HG02588 (cell line): ENCODE measurements at regions not wholly inside any gene's neighbourhood (a gene's known extent, or its start where the extent isn't known, plus 50 kb on each side); places are given as distances from the start of the nearest gene placed in this dataset.

Experiments
- ATAC-seq: cut with Tn5 transposase; IDR thresholded peaks from one replicate; pipeline ENCODE4 v1.9.1; 2021; ENCODE audit warnings: mild to moderate bottlenecking, moderate library complexity; ENCODE audit not compliant: unreplicated experiment

- ATAC-seq, result no peak
Observed at GRCh38 chr2:16466133-16466820, 199.4 kb downstream of the CYRIA start.

GRCh38 chr2:16464641-16465040 lies 201.0 kb downstream of the CYRIA start:
- ATAC-seq, result no peak

- no peak for ATAC-seq
Observed at GRCh38 chr2:16462958-16463357, 202.7 kb downstream of the CYRIA start.

- no peak for ATAC-seq
Observed at GRCh38 chr2:16461672-16462071, 204.0 kb downstream of the CYRIA start.

GRCh38 chr2:16459606-16460005 lies 206.0 kb downstream of the CYRIA start:
- ATAC-seq, result no peak

- ATAC-seq, result no peak
Observed at GRCh38 chr2:16454621-16455020, 211.0 kb downstream of the CYRIA start.

- ATAC-seq, result no peak
Observed at GRCh38 chr2:16452123-16452522, 213.5 kb downstream of the CYRIA start.

GRCh38 chr2:16446706-16447105 lies 218.9 kb downstream of the CYRIA start:
- ATAC-seq, result no peak

- no peak for ATAC-seq
Observed at GRCh38 chr2:16442971-16443370, 222.7 kb downstream of the CYRIA start.

- no peak for ATAC-seq
Observed at GRCh38 chr2:16441431-16441830, 224.2 kb downstream of the CYRIA start.

GRCh38 chr2:16440898-16441297 lies 224.7 kb downstream of the CYRIA start:
- ATAC-seq, result no peak

GRCh38 chr2:16438613-16439321 lies 226.9 kb downstream of the CYRIA start:
- ATAC-seq, result no peak

- ATAC-seq, result no peak
Observed at GRCh38 chr2:16437189-16437588, 228.4 kb downstream of the CYRIA start.

GRCh38 chr2:16434393-16434792 lies 231.2 kb downstream of the CYRIA start:
- no peak for ATAC-seq

GRCh38 chr2:16430846-16431245 lies 234.8 kb downstream of the CYRIA start:
- ATAC-seq, result no peak

- no peak for ATAC-seq
Observed at GRCh38 chr2:16429431-16430145, 236.0 kb downstream of the CYRIA start.

GRCh38 chr2:16429002-16429401 lies 236.6 kb downstream of the CYRIA start:
- no peak for ATAC-seq

- ATAC-seq, result no peak
Observed at GRCh38 chr2:16425462-16426336, 239.9 kb downstream of the CYRIA start.

- ATAC-seq, result no peak
Observed at GRCh38 chr2:16420421-16420820, 245.2 kb downstream of the CYRIA start.

- no peak for ATAC-seq
Observed at GRCh38 chr2:16417726-16418125, 247.9 kb downstream of the CYRIA start.

GRCh38 chr2:16416651-16417050 lies 249.0 kb downstream of the CYRIA start:
- ATAC-seq, result no peak
